ENCODE measurements at regions not wholly inside any gene's neighbourhood (a gene's known extent, or its start where the extent isn't known, plus 50 kb on each side); places are given as distances from the start of the nearest gene placed in this dataset.

- Histone ChIP-seq H3K9me3 (ENCODE audit: control insufficient read depth, insufficient read depth, low read length) (no peaks in the 10 kb centered on the region), H3K27me3 (ENCODE audit: control insufficient read depth, low read length) (no peaks in the 10 kb centered on the region), H3F3A (ENCODE audit: control insufficient read depth, insufficient read depth) (no peaks in the 10 kb centered on the region), H3K27ac (ENCODE audit: low read depth, low read length) (no peak overlapping the region), H3K9me2 (replicated peaks; ENCODE audit: control insufficient read depth, low read length) (no peaks in the 10 kb centered on the region), H3K79me2 (ENCODE audit: control insufficient read depth, low read length) (no peaks in the 10 kb centered on the region), H3K4me2 (ENCODE audit: low read length) (no peak overlapping the region), H4K20me1 (ENCODE audit: control insufficient read depth, insufficient read depth, low read depth, low read length) (no peaks in the 10 kb centered on the region), H3K4me1 (ENCODE audit: control insufficient read depth, low read length) (no peaks in the 10 kb centered on the region), H3K36me3 (ENCODE audit: control insufficient read depth, low read length) (no peaks in the 10 kb centered on the region), H3K4me3 (ENCODE audit: low read length) (no peak overlapping the region)
- TF ChIP-seq EZH2phosphoT487 (IDR thresholded peaks at IDR 0.05; ENCODE audit: borderline replicate concordance, low read length), result no peak
- TF ChIP-seq CTCF (IDR thresholded peaks at IDR 0.05; ENCODE audit: low read depth, low read length, poor library complexity, severe bottlenecking), result no peak
Measured at GRCh38 chr10:129308953-129309564, 158.0 kb upstream of the MGMT start.

GRCh38 chr10:129309565-129309964 lies 157.5 kb upstream of the MGMT start:
- no peaks in the 10 kb centered on the region for H3K27me3 ChIP-seq (ENCODE audit: control insufficient read depth, low read length)
- H3K9me3 ChIP-seq (ENCODE audit: control insufficient read depth, insufficient read depth, low read length), result no peaks in the 10 kb centered on the region
- H3K4me3 ChIP-seq (ENCODE audit: low read length), result no peak overlapping the region
- no peaks in the 10 kb centered on the region for H3K4me1 ChIP-seq (ENCODE audit: control insufficient read depth, low read length)
- no peaks in the 10 kb centered on the region for H3K79me2 ChIP-seq (ENCODE audit: control insufficient read depth, low read length)
- TF ChIP-seq CTCF (IDR thresholded peaks at IDR 0.05; ENCODE audit: low read depth, low read length, poor library complexity, severe bottlenecking) (no peak), EZH2phosphoT487 (IDR thresholded peaks at IDR 0.05; ENCODE audit: borderline replicate concordance, low read length) (no peak)
- no peaks in the 10 kb centered on the region for H3K36me3 ChIP-seq (ENCODE audit: control insufficient read depth, low read length)
- no peaks in the 10 kb centered on the region for H4K20me1 ChIP-seq (ENCODE audit: control insufficient read depth, insufficient read depth, low read depth, low read length)
- H3K27ac ChIP-seq (ENCODE audit: low read depth, low read length), result no peak overlapping the region
- H3K9me2 ChIP-seq (replicated peaks; ENCODE audit: control insufficient read depth, low read length), result no peaks in the 10 kb centered on the region
- H3F3A ChIP-seq (ENCODE audit: control insufficient read depth, insufficient read depth), result no peaks in the 10 kb centered on the region
- no peak overlapping the region for H3K4me2 ChIP-seq (ENCODE audit: low read length)

- TF ChIP-seq EZH2phosphoT487 (IDR thresholded peaks at IDR 0.05; ENCODE audit: borderline replicate concordance, low read length), result no peak
- H3K4me3 ChIP-seq (ENCODE audit: low read length), result no peak overlapping the region
Measured at GRCh38 chr10:129310881-129311280, 156.2 kb upstream of the MGMT start.

GRCh38 chr10:129319934-129320333 lies 147.1 kb upstream of the MGMT start:
- Histone ChIP-seq H3K79me2 (ENCODE audit: control insufficient read depth, low read length) (no peaks in the 10 kb centered on the region), H3K4me1 (ENCODE audit: control insufficient read depth, low read length) (no peaks in the 10 kb centered on the region)
- TF ChIP-seq CTCF (IDR thresholded peaks at IDR 0.05; ENCODE audit: low read depth, low read length, poor library complexity, severe bottlenecking), result no peak
- no peak for TF ChIP-seq EZH2phosphoT487 (IDR thresholded peaks at IDR 0.05; ENCODE audit: borderline replicate concordance, low read length)

More at GRCh38 chr10:129310881-129311280, 156.2 kb upstream of the MGMT start:
- no peaks in the 10 kb centered on the region for H3K79me2 ChIP-seq (ENCODE audit: control insufficient read depth, low read length)
- no peaks in the 10 kb centered on the region for H4K20me1 ChIP-seq (ENCODE audit: control insufficient read depth, insufficient read depth, low read depth, low read length)
- no peaks in the 10 kb centered on the region for H3K9me2 ChIP-seq (replicated peaks; ENCODE audit: control insufficient read depth, low read length)
- H3K36me3 ChIP-seq (ENCODE audit: control insufficient read depth, low read length), result no peaks in the 10 kb centered on the region
- no peak overlapping the region for H3K4me2 ChIP-seq (ENCODE audit: low read length)
- H3K27me3 ChIP-seq (ENCODE audit: control insufficient read depth, low read length), result no peaks in the 10 kb centered on the region
- no peaks in the 10 kb centered on the region for H3K4me1 ChIP-seq (ENCODE audit: control insufficient read depth, low read length)
- H3K9me3 ChIP-seq (ENCODE audit: control insufficient read depth, insufficient read depth, low read length), result no peaks in the 10 kb centered on the region
- no peaks in the 10 kb centered on the region for H3F3A ChIP-seq (ENCODE audit: control insufficient read depth, insufficient read depth)
- H3K27ac ChIP-seq (ENCODE audit: low read depth, low read length), result no peak overlapping the region

More at GRCh38 chr10:129319934-129320333, 147.1 kb upstream of the MGMT start:
- no peaks in the 10 kb centered on the region for H3K36me3 ChIP-seq (ENCODE audit: control insufficient read depth, low read length)
- no peaks in the 10 kb centered on the region for H3K27me3 ChIP-seq (ENCODE audit: control insufficient read depth, low read length)
- no peak overlapping the region for H3K4me2 ChIP-seq (ENCODE audit: low read length)
- no peak overlapping the region for H3K27ac ChIP-seq (ENCODE audit: low read depth, low read length)
- peaks cover 3% of the 10 kb centered on the region; the same call in 1 of the 2 replicates for H3K9me3 ChIP-seq (ENCODE audit: control insufficient read depth, insufficient read depth, low read length)
- H3F3A ChIP-seq (ENCODE audit: control insufficient read depth, insufficient read depth), result no peaks in the 10 kb centered on the region
- H4K20me1 ChIP-seq (ENCODE audit: control insufficient read depth, insufficient read depth, low read depth, low read length), result no peaks in the 10 kb centered on the region
- no peak overlapping the region for H3K4me3 ChIP-seq (ENCODE audit: low read length)
- H3K9me2 ChIP-seq (replicated peaks; ENCODE audit: control insufficient read depth, low read length), result no peaks in the 10 kb centered on the region

All from DOHH2 (cell line).